Tibial artery (tissue), 4 donors: ENCODE measurements at regions not wholly inside any gene's neighbourhood (a gene's known extent, or its start where the extent isn't known, plus 50 kb on each side); places are given as distances from the start of the nearest gene placed in this dataset.

Experiments
- DNase-seq, 2 donors: peaks; one replicate each; pipeline ENCODE4 v3.0.0-alpha.2; 2019
- H3K27ac ChIP-seq, 2 donors: fragments of 200-600 bp; sonication (generic) in 1 of 2; 1 replicate in 1 of 2; 2 replicates in 1 of 2; pipeline ENCODE4 v1.5.1; 2018 to 2019; ENCODE audit warnings: mild to moderate bottlenecking in 1 of 2
- H3K27me3 ChIP-seq, 2 donors: fragments of 200-600 bp; sonication (generic) in 1 of 2; one replicate each; pipeline versions ENCODE4 v1.5.1 to v1.6.0; 2016 to 2019
- H3K36me3 ChIP-seq, 3 donors: fragments of 200-600 bp; sonication (generic) in 2 of 3; one replicate each; pipeline ENCODE4 v1.5.1; 2016 to 2019; ENCODE audit warnings: mild to moderate bottlenecking in 2 of 3
- H3K4me1 ChIP-seq, 4 donors: fragments of 200-600 bp; sonication (generic) in 2 of 4; 1 replicate in 3 of 4; 2 replicates in 1 of 4; pipeline ENCODE4 v1.5.1; 2016 to 2019
- H3K4me3 ChIP-seq, 2 donors: fragments of 200-600 bp; sonication (generic) in 1 of 2; 1 replicate in 1 of 2; 2 replicates in 1 of 2; pipeline ENCODE4 v1.5.1; 2018 to 2019; ENCODE audit warnings: mild to moderate bottlenecking in 2 of 2
- H3K9me3 ChIP-seq, 3 donors: fragments of 200-600 bp; sonication (generic) in 1 of 3; one replicate each; pipeline ENCODE4 v1.5.1; 2016 to 2019
- CTCF ChIP-seq, 2 experiments: fragments of 200-600 bp in 1 of 2; fragments of 450-650 bp in 1 of 2; IDR thresholded peaks; one replicate each; pipeline ENCODE4 v1.5.1; 2017 to 2019; ENCODE audit warnings: antibody characterized with exemption in 2 of 2, mild to moderate bottlenecking in 1 of 2, moderate library complexity in 1 of 2
- intact Hi-C: fragments of 100-400 bp; cut with DNase I; formaldehyde crosslinking; loops from one replicate; pipeline ENCODE4 v1.15.0; 2023; ENCODE audit warnings: low total_unique reads

DNA sequence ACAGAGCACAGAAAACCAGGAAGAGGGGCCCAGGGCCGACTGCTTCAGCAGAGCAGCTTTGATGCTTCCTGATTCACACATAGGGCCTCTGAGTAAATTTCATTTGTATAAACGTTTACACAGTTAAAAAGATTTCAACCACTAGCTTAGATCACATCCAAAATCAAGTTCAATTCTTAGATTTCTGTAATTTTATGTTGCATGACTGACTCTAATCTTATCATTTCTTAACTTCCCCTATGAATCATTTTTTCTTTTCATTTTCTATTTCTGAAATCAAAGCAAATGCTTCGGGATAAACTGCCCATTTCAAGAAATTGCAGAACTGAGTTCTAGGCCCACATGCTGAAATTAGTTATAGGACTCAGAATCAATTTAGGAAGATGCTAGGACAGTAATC lies 224.7 kb downstream of the INHBA start:
- intact Hi-C loops, result no loop called here
- peaks cover 0 to 6% (median 0%) of the 10 kb centered on the region in 3 donors for H3K9me3 ChIP-seq
- peaks cover 0 to 44% (median 3%) of the 10 kb centered on the region in 4 donors for H3K4me1 ChIP-seq
- DNase-seq, result no peak
- H3K27me3 ChIP-seq, result no peaks in the 10 kb centered on the region
- no peak overlapping the region for H3K4me3 ChIP-seq
- no peak for TF ChIP-seq CTCF (IDR thresholded peaks at IDR 0.05)
- peak overlapping the region in 1 of 2 donors; percentile 17 for H3K27ac ChIP-seq
- H3K36me3 ChIP-seq, result no peaks in the 10 kb centered on the region

- Histone ChIP-seq H3K27me3 (no peaks in the 10 kb centered on the region), H3K4me1 (peaks cover 0 to 59% (median 11%) of the 10 kb centered on the region in 4 donors), H3K27ac (no peak overlapping the region), H3K36me3 (no peaks in the 10 kb centered on the region), H3K4me3 (no peak overlapping the region), H3K9me3 (peaks cover 0 to 6% (median 0%) of the 10 kb centered on the region in 3 donors)
- no peak for DNase-seq
- intact Hi-C loops, result no loop called here
- TF ChIP-seq CTCF (IDR thresholded peaks at IDR 0.05), result no peak
These were observed 226.5 kb downstream of the INHBA start for GRCh38 chr7:41476460-41476803.

- DNase-seq, result no peak
- Histone ChIP-seq H3K27ac (no peak overlapping the region), H3K27me3 (no peaks in the 10 kb centered on the region), H3K4me3 (no peak overlapping the region), H3K4me1 (peaks cover 0 to 60% (median 11%) of the 10 kb centered on the region in 4 donors), H3K9me3 (peaks cover 0 to 6% (median 0%) of the 10 kb centered on the region in 3 donors), H3K36me3 (no peaks in the 10 kb centered on the region)
- intact Hi-C loops, result no loop called here
- TF ChIP-seq CTCF (IDR thresholded peaks at IDR 0.05), result no peak
These were observed 227.0 kb downstream of the INHBA start for GRCh38 chr7:41475801-41476459.

DNA sequence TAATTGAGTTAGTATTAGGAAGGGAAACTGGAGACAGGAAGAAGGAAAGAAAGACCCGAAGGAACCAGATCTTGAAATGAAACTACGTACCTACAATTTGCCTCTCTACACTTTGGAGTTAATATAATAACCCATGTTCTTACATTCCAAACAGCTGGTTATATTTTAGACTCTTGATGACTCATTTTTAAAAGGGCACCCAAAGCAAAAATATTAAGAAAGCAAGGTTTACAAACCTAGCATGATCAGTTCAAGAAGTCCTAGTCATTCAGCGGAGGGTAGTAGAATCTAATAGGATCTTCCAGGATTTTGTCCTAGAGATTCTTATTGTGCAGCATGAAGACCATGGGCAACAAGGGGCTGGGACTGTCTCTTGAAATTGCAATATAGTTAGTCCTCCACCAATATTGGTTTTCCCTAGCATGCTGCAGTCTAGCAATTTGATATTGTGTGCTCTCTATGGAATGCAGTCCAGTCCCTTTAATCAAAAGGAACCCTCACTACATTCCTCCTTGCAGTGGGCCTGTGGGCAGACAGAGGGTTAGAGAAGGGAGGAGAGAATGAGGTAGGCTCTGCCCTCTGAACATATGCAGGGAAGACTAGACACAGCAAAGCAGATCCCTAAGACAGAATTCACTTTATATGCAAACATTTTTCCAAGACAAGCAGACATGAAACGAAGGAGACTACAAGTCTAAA lies 230.3 kb downstream of the INHBA start:
- H3K4me3 ChIP-seq, result peak overlapping the region in 1 of 2 donors; percentile 22
- intact Hi-C loops, result no loop called here

GRCh38 chr7:41470081-41470480 lies 232.8 kb downstream of the INHBA start:
- Histone ChIP-seq H3K27me3 (no peaks in the 10 kb centered on the region), H3K9me3 (no peaks in the 10 kb centered on the region), H3K36me3 (no peaks in the 10 kb centered on the region), H3K27ac (no peak overlapping the region), H3K4me3 (no peak overlapping the region), H3K4me1 (peaks cover 0 to 16% (median 8%) of the 10 kb centered on the region in 4 donors)
- DNase-seq, result no peak
- TF ChIP-seq CTCF (IDR thresholded peaks at IDR 0.05), result no peak
- intact Hi-C loops, result no loop called here

More for the DNA sequence above, 230.3 kb downstream of the INHBA start:
- Histone ChIP-seq H3K36me3 (no peaks in the 10 kb centered on the region), H3K27me3 (no peaks in the 10 kb centered on the region), H3K4me1 (peaks cover 0 to 28% (median 8%) of the 10 kb centered on the region in 4 donors), H3K27ac (peak overlapping the region; percentile 34 to 44), H3K9me3 (no peaks in the 10 kb centered on the region)
- TF ChIP-seq CTCF (IDR thresholded peaks at IDR 0.05), result no peak
- no peak for DNase-seq
